HG03469 (cell line): ENCODE measurements at regions not wholly inside any gene's neighbourhood (a gene's known extent, or its start where the extent isn't known, plus 50 kb on each side); places are given as distances from the start of the nearest gene placed in this dataset.

ENCODE experiments used
- ATAC-seq: cut with Tn5 transposase; IDR thresholded peaks from one replicate; pipeline ENCODE4 v1.9.1; 2021; ENCODE audit warnings: mild to moderate bottlenecking, moderate library complexity, moderate number of reproducible peaks; ENCODE audit not compliant: unreplicated experiment

DNA sequence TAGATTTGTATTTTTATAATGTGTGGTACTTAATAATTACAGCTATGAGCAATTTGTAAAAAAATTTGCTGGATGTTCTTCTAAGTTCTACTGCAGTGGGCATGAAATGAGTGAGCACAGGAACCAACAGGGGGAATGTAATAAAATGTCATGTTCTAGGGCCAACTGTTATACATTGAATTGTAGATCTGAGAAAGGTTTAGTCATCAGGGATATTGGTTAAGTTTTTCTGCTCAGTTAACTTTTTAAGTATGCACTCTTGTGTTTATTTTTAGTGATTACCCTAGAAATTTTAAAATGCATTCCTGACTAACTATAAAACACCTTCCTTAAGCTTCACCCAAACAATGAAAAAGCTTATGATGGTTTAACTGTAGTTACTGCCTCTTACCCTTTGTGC lies 101.8 kb downstream of the CAND1 start:
- no peak for ATAC-seq

- ATAC-seq = no peak
These were observed 107.9 kb downstream of the CAND1 start for GRCh38 chr12:67377021-67377420.

DNA sequence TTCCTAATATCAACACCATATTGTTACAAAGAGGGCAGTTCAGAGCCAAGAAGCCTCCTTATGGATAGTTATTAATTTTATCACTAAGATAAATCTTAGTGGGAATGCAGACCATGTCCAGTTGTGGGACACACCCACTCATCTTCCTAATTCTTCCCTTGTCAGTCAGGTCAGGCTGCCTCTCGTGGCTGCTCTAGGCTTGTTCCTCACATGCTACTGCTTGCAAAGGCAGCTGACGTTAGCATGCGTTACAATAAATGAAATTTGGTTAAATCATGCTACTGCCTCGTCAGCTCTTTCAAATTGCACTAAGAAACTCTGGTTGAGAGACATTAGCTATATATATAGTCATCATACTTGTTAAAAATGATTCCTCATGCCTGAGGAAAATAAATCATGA lies 108.4 kb downstream of the CAND1 start:
- no peak for ATAC-seq

GRCh38 chr12:67382241-67382871 lies 113.2 kb downstream of the CAND1 start:
- ATAC-seq = no peak

DNA sequence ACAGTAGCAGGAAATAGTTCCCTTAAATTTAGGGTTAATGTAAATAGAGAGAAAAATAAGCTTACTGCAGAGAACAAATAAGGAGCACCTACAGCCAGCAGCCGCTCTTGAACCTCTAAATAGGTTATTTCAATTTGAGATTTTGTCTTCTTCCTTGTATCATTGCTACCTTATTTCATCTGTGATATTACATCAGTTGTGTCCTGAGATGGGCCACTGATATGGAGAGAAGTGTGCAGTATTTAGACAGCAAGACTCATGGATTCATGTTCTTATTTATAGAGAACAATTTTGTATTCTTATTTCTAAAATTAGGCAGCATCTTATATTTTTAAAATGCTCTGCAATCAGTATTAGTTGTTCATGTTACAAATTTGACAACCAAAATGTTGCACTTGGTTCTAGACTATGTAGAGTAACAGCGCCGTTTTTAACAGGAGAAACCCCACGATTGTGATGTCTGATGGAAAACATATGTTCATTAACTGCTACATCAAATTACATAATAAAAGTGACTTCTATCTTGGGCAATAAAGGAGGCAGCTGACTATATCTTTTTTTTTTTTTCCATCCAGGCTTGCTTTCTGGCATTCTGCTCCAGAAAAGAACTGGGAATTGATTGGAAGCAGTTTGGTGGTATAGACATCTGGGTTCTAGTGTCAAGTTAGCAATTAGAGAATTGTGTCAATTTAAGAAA lies 117.9 kb downstream of the CAND1 start:
- no peak for ATAC-seq

DNA sequence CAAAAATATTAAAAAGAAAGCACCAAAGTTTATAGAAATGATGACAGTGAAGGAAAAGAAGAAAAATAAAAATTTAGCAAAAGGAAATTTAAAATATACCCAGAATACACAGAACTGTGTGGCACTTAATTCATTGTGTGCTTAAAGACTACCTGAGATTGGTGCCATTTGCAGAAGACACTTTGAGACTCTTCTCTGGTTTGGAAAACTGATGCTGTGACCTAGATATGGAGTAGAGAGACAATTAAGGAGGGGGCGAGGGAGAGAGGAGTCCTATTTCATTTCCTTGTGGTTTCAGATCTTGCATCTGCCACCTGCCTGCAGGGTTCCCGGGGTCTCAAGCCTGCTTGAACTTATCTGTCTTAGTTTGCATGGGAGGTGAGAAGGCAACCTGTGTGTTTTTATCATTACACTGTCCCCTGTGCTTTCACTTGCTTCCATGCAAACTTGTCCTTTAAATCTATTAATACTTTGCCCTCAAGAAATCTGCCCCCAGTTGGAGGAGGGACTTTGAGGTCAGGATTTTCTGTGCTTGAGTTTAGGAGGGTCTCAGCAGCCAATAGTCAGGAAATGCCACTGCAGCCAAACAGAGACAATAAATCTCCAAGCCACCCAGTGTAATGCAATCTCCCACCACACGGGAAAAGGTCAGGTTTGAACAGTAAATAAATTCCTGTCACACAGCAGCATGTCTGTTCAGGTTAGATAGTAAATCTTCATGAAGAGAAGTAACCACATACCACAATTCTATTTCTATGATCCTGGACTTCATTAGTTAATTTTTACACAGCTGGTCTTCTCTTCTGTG lies 119.4 kb downstream of the CAND1 start:
- no peak for ATAC-seq

DNA sequence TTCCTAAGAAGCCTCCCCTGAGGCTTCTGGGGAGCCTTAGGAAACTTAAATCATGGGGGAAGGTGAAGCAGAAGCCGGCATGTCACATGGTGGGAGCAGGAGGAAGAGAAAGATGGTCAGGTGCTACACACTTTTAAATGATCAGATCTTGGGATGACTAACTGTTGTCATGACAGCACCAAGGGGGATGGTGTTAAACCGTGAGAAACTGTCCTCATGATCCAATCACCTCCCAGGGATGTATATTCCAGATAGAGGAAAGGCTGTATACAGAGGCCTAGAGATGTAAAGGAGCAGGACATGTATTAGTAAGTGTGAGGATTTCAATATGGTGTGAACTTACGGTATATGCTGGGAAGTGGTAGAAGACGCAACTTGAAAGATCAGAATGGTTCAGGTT lies 121.1 kb downstream of the CAND1 start:
- ATAC-seq = no peak

GRCh38 chr12:67391034-67391433 lies 121.9 kb downstream of the CAND1 start:
- no peak for ATAC-seq

DNA sequence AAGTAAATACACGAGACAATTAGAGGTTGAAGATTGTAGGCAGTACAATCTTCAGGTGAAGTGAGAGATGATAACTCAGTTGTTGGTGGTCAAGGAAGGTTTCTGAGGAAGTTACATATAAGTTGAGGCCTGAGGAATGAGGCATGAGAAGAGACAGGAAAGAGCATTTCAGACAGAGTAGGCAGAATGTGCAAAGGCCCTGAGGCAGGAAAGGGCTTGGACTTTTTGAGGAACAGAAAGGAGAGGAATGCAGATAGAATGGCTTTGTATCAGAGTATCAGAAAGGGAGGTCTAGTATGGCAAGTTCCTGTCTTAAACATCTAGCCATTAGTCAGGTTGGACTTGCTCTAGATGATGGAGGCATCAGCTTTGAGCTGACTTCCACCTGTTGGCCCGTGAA lies 122.5 kb downstream of the CAND1 start:
- ATAC-seq = no peak

- ATAC-seq = no peak
These were observed 125.4 kb downstream of the CAND1 start for GRCh38 chr12:67394550-67394949.

DNA sequence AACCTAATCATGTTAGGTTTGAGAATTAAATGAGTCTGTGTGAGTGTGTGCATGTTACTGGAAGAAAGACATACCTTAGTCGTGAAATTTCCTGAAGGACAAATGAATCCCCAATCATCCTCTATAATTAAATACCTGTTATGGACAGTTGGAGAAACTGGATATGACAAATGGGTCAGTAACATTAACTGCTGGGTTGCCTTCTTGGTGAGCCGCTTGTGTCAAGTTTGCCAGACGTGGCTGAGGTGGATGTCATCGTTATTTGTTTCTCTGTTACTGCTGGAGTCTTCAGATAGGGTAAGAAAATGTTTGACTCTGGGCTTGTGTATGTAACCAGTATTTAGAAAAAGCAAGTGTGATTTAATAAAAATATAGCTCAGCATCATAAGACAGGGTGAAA lies 131.6 kb downstream of the CAND1 start:
- no peak for ATAC-seq

GRCh38 chr12:67410246-67410645 lies 141.1 kb downstream of the CAND1 start:
- ATAC-seq = no peak

DNA sequence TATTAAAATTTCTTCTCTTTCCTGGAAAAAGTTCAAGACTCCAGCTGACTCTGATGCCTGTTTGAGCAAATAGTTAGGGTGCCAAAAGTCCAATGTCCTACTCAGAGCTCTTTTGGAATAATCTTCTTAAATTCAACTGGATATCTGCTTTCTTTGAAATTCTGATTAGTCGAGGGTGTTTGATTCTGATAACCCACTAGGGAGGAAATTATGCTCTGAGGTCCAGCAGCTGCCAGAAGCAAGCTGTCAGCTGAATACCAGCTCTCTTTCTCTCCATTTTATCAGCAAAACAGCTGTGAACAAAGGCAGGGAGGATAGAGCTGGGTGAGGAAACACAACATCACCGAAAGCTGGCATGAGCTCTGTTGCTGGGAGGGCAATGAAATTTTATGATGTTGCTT lies 141.5 kb downstream of the CAND1 start:
- ATAC-seq = no peak

DNA sequence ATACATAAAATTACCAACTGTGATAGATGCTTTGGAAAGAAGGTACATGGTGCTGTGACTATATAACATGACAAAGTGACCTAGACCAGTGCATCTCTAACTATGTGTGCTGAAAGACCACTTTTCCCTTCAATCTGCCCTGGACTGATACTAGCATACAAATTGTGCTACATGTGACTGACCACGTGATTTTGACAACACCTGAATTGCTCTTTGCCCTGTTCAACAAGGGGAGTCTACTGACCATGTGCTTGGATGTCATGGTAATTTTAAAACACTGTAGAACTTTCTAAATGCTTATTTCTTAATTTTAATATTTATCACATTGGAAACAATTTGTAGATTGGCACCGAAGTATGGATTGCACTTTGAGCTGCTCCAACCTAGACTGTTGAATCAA lies 142.4 kb downstream of the CAND1 start:
- ATAC-seq = no peak

DNA sequence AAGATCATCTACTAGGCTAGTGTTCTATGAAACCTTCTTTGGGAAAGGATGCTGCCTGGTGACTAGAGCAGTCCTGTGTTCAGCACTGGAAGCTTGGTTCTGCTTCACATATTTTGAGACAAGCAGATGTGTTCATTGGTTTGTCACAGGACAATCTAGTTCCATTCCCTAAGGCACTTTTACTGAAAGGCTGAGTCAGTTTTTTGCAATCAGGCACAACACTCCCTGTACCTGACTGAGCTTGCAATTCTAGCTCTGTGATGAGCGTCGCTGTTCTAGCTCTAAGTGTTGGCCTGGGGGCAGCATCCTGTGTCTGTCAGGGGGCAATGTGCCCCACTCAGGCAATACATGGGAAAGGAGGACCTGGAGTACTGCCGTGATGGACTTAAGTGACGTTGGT lies 144.4 kb downstream of the CAND1 start:
- no peak for ATAC-seq

DNA sequence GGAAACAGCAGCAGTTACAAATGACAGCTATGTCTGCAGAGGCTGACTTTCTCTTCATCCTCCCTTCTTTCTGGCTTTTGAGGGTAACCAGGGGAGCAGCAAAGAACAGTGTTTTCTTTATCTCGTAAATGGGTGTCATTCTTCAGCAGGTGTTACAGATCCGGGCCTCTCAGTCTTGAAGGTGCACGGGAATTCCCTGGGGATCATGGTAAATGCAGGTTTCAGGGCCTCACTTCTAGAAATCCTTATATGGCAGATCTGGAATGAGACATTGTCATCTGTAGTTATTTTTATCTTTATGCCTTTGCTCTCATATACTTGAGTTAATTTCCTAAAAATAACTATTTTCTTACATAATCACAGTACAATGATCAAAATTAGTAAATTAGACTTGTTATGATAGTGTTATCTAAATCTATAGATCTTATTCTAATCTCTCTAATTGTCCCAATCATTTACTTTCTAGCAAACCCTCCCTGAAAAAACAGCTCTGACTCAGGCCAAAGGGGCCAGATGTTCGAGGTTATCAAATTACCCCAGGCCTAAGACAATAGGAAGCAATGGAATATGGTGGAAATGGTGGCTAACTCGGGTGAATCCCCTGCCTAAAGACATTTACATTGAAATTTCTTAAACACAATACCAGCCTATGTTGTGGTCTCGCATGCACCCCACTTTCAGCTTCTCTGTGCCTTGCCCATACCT lies 145.0 kb downstream of the CAND1 start:
- no peak for ATAC-seq

GRCh38 chr12:67415473-67415872 lies 146.3 kb downstream of the CAND1 start:
- no peak for ATAC-seq

DNA sequence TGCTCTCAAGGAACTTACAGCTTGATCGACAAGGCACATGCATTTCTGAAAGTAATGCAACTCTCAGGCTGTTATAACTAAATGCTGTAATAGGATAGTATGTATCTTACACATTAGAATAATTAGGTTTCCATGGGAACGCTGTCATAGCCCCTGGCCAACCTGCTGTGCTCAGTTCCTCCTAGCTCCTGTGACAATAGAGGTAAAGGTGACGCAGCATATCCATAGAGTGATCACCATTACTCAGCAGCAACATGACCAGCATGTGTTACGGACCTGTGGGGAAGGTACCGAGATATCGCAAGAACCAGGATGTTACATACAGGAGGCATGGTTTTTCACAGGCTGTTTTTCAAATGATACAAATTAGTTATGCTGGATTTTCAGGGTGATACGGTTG lies 150.7 kb downstream of the CAND1 start:
- no peak for ATAC-seq

DNA sequence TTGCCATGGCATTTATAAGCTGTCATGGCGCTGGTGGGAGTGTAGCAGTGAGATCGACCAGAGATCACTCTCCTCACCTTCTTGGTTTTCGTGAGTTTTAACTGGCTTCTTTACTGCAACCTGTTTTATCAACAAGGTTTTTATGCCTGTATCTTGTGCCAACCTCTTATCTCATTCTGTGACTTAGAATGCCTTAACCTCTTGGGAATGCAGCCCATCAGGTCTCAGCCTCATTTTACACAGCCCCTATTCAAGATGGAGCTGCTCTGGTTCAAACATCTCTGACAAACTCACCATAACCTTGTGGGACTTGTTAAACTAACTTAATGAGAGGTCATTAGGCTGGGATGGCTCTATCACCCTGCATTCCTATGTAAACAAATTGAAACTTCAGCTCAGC lies 151.3 kb downstream of the CAND1 start:
- no peak for ATAC-seq

DNA sequence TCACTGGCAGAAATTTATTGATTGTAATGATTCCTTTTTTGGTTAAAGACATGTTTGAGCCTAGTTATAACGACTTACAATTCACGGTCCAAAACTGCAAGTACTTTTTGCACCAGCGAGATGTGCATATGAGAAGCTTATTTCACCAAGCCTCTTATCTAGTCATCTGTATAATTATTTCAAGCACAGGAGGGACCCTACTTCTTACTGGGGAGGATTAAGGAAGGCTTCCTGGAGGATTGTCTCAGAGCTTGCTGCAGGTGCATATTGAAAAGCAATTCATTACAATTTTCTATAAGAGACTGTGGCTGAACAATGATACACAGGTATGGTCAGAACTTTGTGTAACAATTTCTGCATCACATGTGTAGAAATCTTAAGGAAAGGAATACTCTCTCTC lies 152.9 kb downstream of the CAND1 start:
- ATAC-seq = no peak

DNA sequence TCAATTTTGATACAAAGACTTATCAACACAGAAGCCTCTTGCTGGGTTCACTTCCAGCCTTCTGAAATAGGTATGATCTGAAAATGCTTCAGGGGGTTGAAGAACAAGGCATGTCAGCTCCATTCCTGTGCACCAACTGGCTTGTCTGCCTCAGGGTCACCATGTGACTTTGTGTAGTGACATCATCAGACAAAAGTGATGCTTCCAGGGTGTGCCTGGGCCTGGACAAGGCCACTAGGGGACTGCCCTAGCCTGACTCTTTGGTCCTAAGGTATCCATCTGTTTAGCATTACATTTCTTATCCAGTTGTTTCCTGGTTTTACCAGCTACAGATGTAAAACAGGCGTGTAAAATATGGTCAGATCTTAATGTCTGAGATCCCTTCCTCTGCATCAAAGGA lies 155.6 kb downstream of the CAND1 start:
- no peak for ATAC-seq
